GM03348 (cell line): ENCODE measurements at regions not wholly inside any gene's neighbourhood (a gene's known extent, or its start where the extent isn't known, plus 50 kb on each side); places are given as distances from the start of the nearest gene placed in this dataset.
"Not testable (repeated sequence)": the region's sequence is repeated elsewhere in the genome, so short reads cannot be mapped to it uniquely, and the experiment has no call there.

Experiments
- DNase-seq: peaks from one replicate; pipeline ENCODE4 v3.0.0; 2012; ENCODE audit warnings: low spot score

- DNase-seq, result no peak
These were observed 291.9 kb upstream of the SGK1 start for GRCh38 chr6:134609716-134610261.

DNA sequence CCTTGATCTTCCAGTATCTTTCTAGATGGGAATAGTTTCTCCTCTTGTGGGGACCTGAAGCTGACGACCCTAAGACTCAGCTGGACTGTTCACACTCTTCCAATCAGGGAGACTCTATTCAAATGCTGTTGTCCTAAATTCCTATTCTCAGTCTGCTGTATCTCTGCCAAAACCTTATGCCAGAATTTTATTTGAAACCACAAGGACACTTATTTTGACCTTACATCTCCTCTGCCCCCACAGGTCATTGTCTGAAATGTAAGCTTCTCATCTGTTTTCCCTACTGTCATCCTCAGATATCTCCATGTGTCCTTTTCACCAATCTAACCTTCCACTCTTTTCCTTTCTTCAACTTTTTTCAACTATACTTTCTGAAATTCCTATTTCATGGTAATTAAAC lies 289.5 kb upstream of the SGK1 start:
- no peak for DNase-seq

DNA sequence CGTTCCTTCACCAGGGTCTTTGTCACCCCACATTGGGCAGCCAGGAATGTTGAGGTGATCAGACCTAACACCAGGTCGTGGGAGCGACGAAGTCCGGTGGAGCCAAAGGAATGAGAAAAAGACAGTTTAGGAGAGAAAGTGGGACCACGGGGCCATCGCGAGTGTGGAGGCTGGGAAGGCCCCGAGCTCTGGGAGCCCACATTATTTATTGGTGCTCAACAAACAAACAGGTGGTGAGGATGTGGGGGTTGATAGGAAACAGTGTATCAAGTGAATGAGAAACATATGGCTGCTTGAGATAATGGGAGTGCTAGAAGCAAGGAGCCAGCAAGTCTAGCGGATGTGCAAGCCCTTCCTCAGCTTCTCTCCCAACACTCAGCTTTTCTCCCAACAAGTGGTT lies 287.1 kb upstream of the SGK1 start:
- DNase-seq, result no peak

DNA sequence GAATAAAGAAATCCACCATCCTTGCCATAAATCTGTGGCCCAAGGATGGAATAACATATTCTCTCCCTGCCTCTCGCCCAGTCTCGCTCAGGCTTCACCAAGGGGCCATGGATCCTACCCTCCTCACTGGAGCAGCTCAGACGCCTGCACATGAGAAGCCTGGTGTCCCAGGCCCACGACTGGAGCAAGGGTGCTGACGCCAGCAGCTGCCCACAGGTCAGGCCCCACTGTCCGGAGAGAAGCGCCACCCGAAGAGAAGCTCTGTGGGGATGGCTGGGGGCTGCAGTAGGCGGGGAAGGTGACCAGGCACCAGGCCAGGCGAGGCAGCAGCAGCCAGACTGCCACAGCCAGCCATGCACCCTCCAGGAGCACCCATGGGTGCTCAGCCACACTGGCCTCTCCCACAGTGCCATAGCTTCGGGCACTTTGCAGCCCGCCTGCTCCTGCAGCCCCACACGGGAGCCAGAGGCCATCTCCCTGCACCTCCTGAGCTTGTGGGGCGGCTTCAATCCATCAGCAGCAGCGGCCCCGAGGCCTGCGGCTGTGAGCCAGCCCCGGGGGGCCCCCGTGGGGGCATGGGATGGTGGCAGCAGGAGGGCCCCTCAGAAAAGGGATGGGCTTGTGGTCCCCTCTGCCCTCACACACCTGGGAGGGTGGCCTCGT lies 286.2 kb upstream of the SGK1 start:
- no peak for DNase-seq

- no peak for DNase-seq
These were observed 285.6 kb upstream of the SGK1 start for GRCh38 chr6:134603561-134603960.

DNA sequence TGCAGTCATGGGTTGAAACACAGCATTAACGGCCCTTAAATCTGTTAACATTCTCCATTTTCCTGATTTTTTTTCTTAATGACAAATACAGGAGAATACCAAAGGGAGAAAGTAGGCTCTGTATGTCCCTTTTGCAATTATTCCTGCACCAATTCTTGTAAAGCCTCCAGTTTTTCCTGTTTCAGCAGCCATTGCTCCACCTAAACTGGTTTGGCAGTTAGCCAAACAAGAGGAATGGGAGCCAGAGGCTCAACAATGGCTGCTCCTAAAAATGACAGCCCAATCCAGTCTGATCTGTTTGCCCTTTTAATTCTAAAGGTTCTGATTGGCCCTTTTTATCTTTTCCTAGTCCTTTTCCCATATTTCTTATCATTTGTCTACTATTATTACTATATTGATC lies 284.2 kb upstream of the SGK1 start:
- no peak for DNase-seq

DNA sequence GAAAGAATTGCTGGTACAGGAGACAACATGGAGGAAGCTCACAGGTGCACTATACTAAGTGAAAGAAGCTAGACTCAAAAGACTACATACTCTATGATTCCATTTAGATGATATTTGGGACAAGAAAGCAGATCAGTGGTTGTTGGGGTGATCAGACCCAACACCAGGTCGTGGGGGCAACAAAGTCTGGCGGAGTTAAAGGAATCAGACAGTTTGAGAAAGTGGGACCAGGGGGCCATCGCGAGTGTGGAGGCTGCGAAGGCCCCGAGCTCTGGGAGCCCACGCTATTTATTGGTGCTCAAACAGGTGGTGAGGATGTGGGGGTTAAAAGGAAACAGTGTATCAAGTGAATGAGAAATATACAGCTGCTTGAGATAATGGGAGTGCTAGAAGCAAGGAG lies 282.8 kb upstream of the SGK1 start:
- no peak for DNase-seq

DNA sequence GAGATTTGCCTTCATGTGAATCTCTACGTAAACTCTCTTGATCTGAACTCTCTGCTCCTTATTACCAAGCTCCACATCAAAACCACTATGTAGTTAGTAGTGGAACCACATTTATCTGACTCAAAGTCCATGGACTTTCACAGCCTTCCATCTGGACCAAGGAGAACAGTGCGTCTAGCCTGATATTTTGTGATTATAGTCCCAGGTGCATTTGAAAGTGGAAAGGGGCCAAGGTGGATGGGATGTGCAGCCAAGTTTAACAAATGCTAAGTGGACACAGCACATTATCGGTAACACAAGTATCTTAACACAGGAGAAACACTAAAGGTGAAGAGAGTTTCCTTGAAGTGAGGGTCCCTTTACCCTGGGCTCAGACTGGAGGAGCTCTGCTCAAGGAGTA lies 281.2 kb upstream of the SGK1 start:
- DNase-seq, result no peak

- no peak for DNase-seq
These were observed 278.3 kb upstream of the SGK1 start for GRCh38 chr6:134596191-134596590.

- no peak for DNase-seq
These were observed 277.0 kb upstream of the SGK1 start for GRCh38 chr6:134594881-134595280.

DNA sequence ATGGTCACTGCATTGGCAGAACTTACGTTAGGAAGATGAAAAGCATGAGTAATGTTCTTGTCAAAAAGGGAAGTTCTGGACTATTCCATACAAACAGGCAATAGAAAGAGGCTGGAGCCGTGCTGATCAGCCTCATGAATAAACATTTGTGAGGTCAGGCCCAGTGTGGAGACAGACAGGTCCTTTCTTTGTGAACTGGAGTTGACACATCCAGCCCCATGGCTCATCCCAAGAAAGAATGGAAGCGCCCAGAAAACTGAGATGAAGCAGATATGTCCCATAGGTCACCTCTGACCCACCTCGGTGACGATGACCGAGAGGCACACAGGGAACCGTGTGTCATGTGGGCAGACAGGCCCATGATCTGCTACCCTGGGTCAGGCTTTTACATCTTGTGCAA lies 276.0 kb upstream of the SGK1 start:
- DNase-seq, result no peak

DNA sequence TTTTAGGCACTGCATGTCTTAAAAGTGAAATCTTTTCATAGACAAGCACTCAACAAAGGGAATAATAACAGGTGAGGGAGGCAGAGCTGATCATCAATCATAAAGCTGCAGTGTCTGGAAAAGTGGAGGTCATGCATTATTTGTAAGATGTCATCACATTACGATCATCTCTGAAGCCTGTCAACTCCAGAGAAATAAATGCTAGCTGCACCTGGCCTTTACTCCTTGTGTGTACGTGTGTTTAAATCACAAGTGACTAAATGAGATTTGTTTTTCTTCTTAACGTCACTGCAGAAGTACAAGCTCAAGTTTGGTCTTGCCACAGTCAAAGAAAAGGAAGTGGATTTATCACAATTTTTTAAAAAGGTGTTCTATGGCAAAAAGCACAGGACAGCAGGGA lies 275.5 kb upstream of the SGK1 start:
- DNase-seq, result no peak

- DNase-seq, result no peak
These were observed 275.1 kb upstream of the SGK1 start for GRCh38 chr6:134593024-134593423.

GRCh38 chr6:134590449-134590848 lies 272.5 kb upstream of the SGK1 start:
- DNase-seq, result peak; percentile 22

DNA sequence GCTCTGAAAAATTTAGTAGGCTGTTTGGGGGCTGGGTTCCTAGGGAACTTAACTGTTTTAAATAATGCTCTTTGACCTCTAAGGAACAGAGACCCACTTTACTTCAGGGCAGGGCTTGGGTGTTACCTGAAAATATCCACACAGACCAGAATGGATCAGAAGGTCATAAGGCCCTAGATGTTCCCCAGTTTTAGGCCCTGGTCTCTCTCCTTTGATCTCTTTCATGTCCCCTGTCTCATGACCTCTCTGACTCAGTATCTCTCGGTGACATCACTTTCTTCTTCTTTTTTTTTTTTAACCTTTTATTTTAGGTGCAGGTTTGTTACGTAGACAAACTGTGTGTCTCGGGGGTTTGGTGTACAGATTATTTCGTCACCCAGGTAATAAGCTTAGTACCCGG lies 272.1 kb upstream of the SGK1 start:
- DNase-seq, result no peak

GRCh38 chr6:134589512-134589911 lies 271.6 kb upstream of the SGK1 start:
- DNase-seq, result peak; percentile 86

DNA sequence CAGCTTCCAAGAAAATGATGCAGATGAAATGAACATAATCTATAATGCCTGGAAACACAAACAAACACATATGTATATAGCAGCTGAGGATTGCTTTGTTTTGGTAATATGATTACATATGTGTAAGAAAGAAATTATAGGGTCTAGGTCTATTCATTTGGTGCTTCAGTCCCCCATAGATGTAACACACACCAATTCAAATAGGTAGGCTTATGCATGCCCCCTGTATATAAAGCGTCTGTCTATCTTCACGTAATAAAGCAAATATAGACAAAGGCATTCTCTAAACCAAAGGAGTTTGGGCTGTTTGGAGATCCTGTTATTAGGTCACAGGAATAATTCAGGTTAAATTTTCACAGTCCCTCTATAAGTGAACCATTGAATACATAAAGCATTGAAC lies 270.4 kb upstream of the SGK1 start:
- DNase-seq, result no peak

GRCh38 chr6:134585517-134585873 lies 267.6 kb upstream of the SGK1 start:
- DNase-seq, result no peak

DNA sequence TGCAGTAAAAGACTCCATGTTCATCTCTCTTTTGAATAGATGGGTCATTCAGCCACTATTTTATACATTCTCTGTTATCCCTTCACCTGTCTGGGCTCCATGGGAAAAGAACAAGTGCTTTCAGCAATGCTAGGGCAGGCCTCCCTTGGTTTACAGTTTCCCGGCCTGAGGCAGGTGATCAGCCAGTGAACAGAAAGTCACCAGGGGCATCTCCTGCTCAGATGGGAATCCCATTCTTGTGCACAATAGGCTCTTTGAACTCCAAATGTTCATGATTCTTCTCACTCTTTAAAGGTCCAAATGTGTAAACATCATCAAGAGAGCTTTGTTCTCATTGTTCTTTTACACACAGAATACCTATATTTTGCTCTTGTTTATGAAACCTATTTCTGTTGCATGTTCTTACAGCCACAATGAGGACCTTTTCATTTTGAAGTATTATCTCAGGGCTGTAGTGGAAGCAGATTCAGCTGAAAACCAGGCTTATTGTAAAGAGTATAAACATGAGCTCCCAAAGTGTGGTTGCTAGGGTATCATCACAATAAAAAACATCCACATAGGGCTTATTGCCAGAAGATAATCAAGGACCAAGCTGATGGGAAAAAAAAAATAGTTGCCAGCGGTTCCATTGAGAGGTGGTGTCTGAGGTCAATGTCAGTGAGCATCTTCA lies 267.1 kb upstream of the SGK1 start:
- no peak for DNase-seq

GRCh38 chr6:134577998-134578397 lies 260.1 kb upstream of the SGK1 start:
- no peak for DNase-seq

- DNase-seq, result no peak
These were observed 257.3 kb upstream of the SGK1 start for GRCh38 chr6:134575221-134575620.

- no peak for DNase-seq
These were observed 256.6 kb upstream of the SGK1 start for GRCh38 chr6:134574491-134574890.

DNA sequence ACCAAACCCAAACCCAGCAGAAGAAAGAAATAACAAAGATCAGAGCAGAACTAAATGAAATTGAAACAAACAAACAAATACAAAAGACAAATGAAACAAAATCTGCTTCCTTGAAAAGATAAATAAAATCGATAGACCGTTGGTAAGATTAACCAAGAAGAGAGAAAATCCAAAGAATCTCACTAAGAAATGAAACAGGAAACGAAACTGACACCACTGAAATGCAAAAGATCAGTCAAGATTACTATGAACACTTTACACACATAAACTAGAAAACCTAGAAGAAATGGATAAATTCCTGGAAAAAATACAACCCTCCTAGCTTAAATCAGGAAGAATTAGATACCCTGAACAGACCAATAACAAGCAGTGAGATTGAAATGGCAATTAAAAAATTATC lies 252.1 kb upstream of the SGK1 start:
- DNase-seq, result not testable (repeated sequence)

DNA sequence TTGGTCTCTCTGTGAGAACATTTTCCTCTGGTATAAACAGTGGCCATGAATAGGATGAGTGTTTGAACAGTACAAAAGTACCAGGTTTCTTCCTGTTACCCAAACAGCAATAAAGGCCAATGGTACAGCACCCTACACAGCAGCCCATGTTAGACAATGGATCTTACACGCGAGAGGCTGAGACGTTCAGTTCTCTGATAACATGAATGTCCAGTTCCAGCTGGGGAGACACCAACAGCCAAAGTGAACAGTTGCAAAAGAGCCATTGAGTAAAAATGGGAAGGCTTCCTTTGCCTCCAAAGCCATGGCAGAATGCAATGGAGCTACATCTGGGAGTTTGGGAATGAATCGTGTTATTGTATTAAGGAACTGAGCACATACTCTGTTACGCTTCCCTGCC lies 246.8 kb upstream of the SGK1 start:
- DNase-seq, result no peak
